T-helper 2 cell treated with Interferon-gamma antibody and Interleukin-4, amounts not matched to agents 100 ng/mL and 5 ng/mL, for 36 hours (primary cell): ENCODE measurements at regions not wholly inside any gene's neighbourhood (a gene's known extent, or its start where the extent isn't known, plus 50 kb on each side); places are given as distances from the start of the nearest gene placed in this dataset.

Source experiments
- intact Hi-C: fragments of 100-400 bp; cut with micrococcal nuclease; formaldehyde crosslinking; loops from one replicate; pipeline ENCODE4 v1.15.1; 2023

- intact Hi-C loops: no loop called here
Observed at GRCh38 chrX:16488959-16489358, 161.0 kb upstream of the S100G start.

- intact Hi-C loops: no loop called here
Observed at GRCh38 chrX:16491461-16491860, 158.5 kb upstream of the S100G start.

- intact Hi-C loops: no loop called here
Observed at GRCh38 chrX:16496175-16496574, 153.8 kb upstream of the S100G start.

- intact Hi-C loops: no loop called here
Observed at GRCh38 chrX:16511796-16512776, 137.9 kb upstream of the S100G start.

- intact Hi-C loops: no loop called here
Observed at GRCh38 chrX:16516232-16516876, 133.6 kb upstream of the S100G start.

GRCh38 chrX:16517039-16517605 lies 132.8 kb upstream of the S100G start:
- intact Hi-C loops: no loop called here

GRCh38 chrX:16518131-16518530 lies 131.8 kb upstream of the S100G start:
- intact Hi-C loops: no loop called here

GRCh38 chrX:16524316-16524715 lies 125.6 kb upstream of the S100G start:
- intact Hi-C loops: no loop called here

- intact Hi-C loops: no loop called here
Observed at GRCh38 chrX:16526003-16526402, 124.0 kb upstream of the S100G start.

GRCh38 chrX:16528620-16529019 lies 121.3 kb upstream of the S100G start:
- intact Hi-C loops: no loop called here
